ENCODE measurements at regions not wholly inside any gene's neighbourhood (a gene's known extent, or its start where the extent isn't known, plus 50 kb on each side); places are given as distances from the start of the nearest gene placed in this dataset.

GRCh38 chr4:3715855-3716630 is 50.1 kb upstream of the ADRA2C start:
- in situ Hi-C loops (cut with HindIII; ENCODE audit: low sequenced_read_pairs): no loop called here

GRCh38 chr4:3715061-3715854 is 50.9 kb upstream of the ADRA2C start:
- in situ Hi-C loops (cut with HindIII; ENCODE audit: low sequenced_read_pairs): no loop called here

- in situ Hi-C loops (cut with HindIII; ENCODE audit: low sequenced_read_pairs): no loop called here
Measured at GRCh38 chr4:3714642-3715001, 51.6 kb upstream of the ADRA2C start.

DNA sequence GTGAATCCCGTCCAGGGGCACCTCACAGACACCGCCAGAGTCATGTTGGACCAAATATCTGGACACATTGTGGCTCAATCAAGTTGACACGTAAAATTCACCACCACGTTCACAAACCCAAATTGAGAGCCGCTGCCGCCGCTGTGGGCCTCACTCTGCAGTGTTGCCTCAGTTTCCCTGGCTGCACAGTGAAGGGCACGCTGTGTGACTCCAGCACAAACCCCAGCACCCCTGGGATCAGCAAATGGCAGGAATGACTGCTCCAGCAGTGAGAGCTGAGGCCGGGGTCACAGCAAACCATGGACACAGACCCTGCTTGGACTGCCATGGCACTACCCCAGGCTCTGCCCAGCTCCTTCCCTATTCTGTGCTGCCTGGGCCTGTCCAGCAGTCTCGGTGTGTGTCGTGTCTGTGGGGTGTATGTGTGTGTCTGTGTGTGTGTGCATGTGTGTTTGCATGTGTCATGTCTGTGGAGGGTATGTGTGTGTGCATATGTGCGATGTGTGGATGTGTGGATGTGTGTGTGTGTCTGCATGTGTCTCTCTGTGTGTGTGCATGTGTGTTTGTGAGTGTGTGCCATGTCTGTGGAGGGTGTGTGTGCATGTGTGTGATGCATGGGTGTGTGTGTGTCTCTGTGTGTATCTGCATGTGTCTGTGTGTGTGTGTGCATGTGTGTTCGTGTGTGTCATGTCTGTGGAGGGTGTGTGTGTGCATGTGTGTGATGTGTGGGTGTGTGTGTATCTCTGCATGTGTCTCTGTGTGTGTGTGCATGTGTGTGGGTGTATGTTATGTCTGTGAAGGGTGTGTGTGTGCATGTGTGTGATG is 52.2 kb upstream of the ADRA2C start:
- in situ Hi-C loops (cut with HindIII; ENCODE audit: low sequenced_read_pairs): no loop called here

- in situ Hi-C loops (cut with HindIII; ENCODE audit: low sequenced_read_pairs): no loop called here
Measured at GRCh38 chr4:3713346-3713745, 52.8 kb upstream of the ADRA2C start.

DNA sequence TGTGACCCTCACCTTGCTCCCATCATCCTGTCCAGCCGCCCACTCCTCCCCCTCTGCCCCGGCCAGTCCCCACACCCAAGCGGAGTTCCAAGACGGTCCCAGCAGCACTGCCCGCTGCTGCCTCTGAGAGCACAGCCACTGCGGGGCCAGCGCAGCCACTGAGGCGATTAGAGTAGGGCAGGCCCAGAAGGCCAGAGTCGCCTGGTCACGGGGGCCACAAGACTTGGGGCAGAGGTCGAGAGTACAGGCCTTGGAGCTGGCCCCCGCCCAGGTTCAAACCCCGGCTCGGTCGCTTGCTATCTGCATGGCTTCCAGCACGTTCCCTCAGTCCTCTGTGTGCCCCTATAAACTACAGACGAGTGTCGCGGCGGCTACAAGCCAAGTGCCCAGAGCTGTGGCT is 53.2 kb upstream of the ADRA2C start:
- in situ Hi-C loops (cut with HindIII; ENCODE audit: low sequenced_read_pairs): no loop called here

- in situ Hi-C loops (cut with HindIII; ENCODE audit: low sequenced_read_pairs): no loop called here
Measured at GRCh38 chr4:3712112-3712805, 53.9 kb upstream of the ADRA2C start.

DNA sequence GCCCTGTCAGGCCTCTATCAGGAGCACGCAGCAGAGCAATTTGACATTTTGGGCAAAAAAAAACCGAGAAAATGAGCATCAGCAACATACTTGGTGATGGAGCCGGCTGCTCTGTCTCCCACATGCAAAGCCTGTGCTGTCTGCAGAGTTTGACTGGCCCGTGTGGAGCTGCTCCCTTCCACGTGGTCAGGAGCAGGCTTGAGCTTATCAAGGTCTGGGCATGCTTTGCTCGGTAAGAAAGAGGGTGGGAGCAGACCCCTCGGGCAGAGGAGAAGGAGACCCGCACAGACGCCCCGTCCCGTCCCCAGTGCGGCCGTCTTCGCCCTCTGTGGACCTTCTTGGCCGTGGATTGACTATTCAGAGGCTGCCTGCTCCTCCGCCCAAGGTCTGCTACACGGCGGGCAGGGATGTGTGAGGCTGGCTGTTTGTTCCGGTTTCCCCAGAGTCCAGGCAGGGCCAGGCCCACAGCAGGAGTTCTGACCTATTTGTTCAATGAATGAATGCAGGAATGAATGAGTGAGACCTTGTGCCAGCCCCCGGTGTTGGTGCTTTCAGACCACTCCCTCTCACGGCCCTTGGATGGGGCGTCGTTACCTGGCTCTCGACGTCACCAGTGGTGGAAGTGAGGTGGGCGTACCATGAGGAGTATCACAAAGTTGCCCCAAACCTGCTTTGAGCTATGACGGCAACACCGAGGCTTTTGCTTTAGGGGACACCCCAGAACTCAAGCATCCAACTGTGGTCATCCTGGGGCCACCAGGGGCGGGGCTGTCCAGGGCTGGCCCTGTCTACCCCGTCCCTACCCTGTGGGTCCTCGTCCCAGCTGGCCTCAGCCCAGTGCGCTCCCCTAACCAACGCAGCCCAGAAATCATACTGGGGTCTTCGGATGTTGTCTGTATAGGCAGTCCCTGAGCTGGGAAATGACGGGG is 54.7 kb upstream of the ADRA2C start:
- in situ Hi-C loops (cut with HindIII; ENCODE audit: low sequenced_read_pairs): no loop called here

DNA sequence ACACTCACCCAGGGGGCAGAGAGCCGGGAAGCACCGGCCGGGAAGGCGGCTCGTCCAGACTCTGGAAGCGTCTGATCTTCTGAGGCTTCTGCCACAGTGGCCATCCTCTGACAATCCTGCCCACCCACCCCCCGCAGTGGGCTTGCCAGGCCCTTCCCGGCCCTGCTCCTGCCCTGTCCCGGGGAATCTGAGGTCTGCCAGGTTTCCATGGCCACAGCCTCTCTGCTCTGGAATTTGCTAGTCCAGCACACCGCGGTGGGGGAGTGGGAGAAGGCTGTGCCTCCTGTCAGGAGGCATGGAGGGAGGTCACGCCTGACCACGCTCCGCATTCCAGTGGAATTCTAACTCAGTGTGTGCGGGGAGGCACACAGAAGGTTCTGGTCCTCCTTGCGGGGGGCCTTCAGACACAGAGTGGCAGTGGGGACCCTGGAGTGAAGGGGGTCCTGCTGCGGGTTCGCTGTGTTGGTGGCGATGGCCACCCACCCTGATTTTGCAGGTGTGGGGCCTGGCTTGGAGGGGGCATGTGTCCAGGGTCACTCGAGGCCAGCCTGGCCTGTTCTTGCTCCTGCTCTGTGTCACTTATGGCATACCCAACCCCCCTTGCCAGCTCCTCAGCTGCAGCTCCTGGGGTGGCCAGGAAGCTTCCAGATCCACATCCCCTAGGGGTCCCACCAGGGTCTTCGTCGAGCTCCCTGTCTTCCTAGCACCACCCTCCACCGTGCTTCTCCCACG is 55.6 kb upstream of the ADRA2C start:
- in situ Hi-C loops (cut with HindIII; ENCODE audit: low sequenced_read_pairs): no loop called here

DNA sequence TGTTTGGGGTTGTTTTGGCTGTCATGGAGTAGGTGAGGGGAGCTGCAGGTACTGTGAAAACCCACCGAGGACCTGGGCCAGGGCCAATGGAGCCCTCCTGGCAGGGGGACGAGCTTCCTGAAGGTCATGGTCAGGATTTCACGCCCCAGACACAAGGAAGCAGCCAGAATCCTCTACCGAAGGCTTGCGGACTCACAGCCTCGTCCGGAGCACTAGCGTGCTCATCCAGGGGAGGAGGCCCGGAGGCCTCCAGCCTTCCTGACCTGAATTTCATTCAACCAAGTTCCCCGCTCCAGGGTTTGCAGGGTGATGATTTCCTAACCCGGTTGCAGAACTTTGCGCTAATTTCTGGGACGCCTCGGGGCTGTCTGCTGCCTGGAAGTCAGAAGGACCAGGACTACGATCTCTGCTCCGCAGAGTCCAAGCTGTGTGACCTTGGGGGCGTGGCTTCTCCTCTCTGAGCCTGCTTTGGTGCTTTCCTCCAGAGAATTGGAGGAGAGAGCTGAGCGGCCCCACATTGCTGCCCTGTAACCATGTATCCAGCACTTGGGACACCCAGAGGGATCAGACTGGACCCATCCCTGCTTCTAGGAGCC is 56.2 kb upstream of the ADRA2C start:
- in situ Hi-C loops (cut with HindIII; ENCODE audit: low sequenced_read_pairs): no loop called here

GRCh38 chr4:3709061-3709845 is 56.9 kb upstream of the ADRA2C start:
- in situ Hi-C loops (cut with HindIII; ENCODE audit: low sequenced_read_pairs): no loop called here

DNA sequence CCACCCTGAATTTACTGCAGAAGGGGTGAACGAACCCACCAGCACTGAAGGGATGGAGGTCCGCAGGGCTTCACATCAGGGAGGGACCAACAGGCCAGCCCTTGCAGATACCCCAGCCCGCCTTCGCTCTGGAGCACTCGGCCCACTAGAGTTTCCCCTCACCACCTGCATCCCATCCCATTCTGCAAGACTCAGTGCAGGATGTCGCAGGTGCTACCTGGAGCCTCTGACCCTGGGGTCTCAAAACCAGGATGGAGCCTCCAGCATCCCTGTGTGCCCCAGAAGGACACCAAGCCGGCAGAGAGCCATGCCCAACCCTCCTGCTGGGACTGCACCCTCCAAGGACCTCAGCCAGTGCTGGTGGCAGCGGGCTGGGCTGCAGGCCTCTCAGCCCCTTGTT is 57.6 kb upstream of the ADRA2C start:
- in situ Hi-C loops (cut with HindIII; ENCODE audit: low sequenced_read_pairs): no loop called here

DNA sequence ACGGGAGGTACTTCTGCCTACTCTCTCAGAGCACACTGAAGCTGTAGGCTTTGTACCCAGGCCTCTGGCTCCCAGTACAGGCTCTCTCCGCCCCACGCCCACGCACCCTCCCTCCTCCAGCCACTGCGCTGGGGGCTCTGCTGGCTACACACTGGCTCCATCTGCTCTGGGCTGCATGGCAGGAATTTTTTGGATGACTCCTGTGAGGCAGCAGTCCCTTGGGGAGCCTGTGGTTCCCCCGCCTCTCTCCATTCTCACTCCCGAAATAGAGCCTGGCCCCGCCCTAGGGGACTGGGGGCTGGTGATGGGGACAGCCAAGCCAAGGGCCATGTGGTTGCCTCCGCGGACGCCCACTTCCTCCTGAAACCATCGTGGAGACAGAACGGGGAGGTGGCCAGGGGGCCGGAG is 58.1 kb upstream of the ADRA2C start:
- in situ Hi-C loops (cut with HindIII; ENCODE audit: low sequenced_read_pairs): no loop called here

GRCh38 chr4:3707423-3708102 is 58.6 kb upstream of the ADRA2C start:
- in situ Hi-C loops (cut with HindIII; ENCODE audit: low sequenced_read_pairs): no loop called here

DNA sequence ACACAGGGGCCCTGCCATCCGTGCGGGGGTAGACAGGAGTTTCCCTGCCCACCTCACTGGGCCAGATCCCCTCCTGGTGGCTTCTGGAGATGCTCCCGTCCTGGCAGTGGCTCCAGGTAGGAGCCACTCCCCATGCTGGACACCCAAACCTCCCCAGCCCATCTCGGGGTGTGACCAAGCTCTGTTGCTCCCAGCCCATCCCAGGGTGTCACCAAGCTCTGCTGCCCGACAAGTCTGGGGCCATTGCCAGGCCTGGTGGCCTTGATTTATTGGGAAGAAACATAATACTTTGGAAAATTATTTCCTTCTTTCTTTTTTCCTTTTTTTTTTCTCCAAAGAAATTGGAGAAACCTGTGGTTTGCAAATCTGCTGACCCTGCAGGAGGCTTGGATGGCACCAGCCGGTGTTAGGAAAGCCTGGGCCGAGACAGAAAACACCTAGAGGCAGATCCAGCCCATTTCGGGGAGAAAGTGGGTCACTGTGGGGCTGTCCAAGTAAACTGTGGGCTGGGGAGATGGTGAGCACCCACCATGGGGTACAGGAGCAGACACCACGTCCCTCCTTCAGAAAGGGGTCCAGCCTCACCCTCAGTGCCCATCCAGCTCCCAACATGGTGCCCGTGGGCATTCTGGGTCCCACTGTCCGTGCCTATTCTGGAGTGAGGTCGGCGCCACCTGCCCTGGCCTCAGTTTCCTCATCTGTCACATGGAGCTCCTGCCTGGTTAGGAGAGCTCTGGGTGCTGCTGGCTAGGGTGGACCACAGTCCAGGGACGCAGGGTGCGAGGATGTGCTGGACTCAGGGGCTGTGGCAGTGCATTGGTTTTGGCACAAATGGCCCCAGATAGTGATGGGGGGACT is 59.4 kb upstream of the ADRA2C start:
- in situ Hi-C loops (cut with HindIII; ENCODE audit: low sequenced_read_pairs): no loop called here

- in situ Hi-C loops (cut with HindIII; ENCODE audit: low sequenced_read_pairs): no loop called here
Measured at GRCh38 chr4:3706111-3706511, 60.1 kb upstream of the ADRA2C start.

All from endothelial cell of hepatic sinusoid (primary cell).